ENCODE measurements at regions not wholly inside any gene's neighbourhood (a gene's known extent, or its start where the extent isn't known, plus 50 kb on each side); places are given as distances from the start of the nearest gene placed in this dataset.

DNA sequence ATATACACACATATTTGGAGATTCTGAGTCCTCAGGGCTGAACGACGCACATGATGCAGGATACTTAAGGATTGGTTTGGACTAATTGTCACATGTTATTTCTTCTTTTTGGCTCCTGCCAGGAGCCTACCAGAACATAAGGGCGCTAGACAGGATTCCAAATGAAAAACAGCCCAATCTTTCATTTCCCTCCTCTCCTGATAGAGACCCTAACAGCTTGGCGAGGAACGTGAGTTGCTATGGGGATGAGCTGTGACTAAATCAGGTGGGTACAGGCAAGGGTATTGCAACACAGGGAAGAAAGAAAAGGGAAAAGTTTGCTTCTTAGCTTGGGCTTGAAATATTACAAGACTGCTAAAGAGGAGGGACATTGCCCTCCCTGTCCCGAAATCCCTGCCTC, 109.9 kb downstream of the AIPL1 start:
- TF ChIP-seq POLR2A (IDR thresholded peaks at IDR 0.05), result no peak
- no peak for TF ChIP-seq POLR2AphosphoS5 (IDR thresholded peaks at IDR 0.05; ENCODE audit: insufficient read depth in 1 of 2, low read depth in 1 of 2)
- TF ChIP-seq, protein P1, sequence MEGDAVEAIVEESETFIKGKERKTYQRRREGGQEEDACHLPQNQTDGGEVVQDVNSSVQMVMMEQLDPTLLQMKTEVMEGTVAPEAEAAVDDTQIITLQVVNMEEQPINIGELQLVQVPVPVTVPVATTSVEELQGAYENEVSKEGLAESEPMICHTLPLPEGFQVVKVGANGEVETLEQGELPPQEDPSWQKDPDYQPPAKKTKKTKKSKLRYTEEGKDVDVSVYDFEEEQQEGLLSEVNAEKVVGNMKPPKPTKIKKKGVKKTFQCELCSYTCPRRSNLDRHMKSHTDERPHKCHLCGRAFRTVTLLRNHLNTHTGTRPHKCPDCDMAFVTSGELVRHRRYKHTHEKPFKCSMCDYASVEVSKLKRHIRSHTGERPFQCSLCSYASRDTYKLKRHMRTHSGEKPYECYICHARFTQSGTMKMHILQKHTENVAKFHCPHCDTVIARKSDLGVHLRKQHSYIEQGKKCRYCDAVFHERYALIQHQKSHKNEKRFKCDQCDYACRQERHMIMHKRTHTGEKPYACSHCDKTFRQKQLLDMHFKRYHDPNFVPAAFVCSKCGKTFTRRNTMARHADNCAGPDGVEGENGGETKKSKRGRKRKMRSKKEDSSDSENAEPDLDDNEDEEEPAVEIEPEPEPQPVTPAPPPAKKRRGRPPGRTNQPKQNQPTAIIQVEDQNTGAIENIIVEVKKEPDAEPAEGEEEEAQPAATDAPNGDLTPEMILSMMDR (IDR thresholded peaks at IDR 0.05), result no peak

Data from vagina (tissue), 2 donors.